ENCODE measurements at regions not wholly inside any gene's neighbourhood (a gene's known extent, or its start where the extent isn't known, plus 50 kb on each side); places are given as distances from the start of the nearest gene placed in this dataset.

GRCh38 chr2:183490914-183491313 lies 366.7 kb downstream of the NUP35 start:
- TF ChIP-seq CTCF (IDR thresholded peaks at IDR 0.05) (no peak), POLR2A (IDR thresholded peaks at IDR 0.05) (no peak), POLR2AphosphoS5 (IDR thresholded peaks at IDR 0.05; ENCODE audit: insufficient read depth in 1 of 2, low read depth in 1 of 2) (no peak)

All from vagina (tissue), 2 donors.